ENCODE measurements at regions not wholly inside any gene's neighbourhood (a gene's known extent, or its start where the extent isn't known, plus 50 kb on each side); places are given as distances from the start of the nearest gene placed in this dataset.
"Not testable (repeated sequence)": the region's sequence is repeated elsewhere in the genome, so short reads cannot be mapped to it uniquely, and the experiment has no call there.

GRCh38 chr7:142508251-142508650 is 241.0 kb upstream of the PRSS1 start:
- no peak for DNase-seq (ENCODE audit: low read depth)
- TF ChIP-seq CTCF (IDR thresholded peaks at IDR 0.05; ENCODE audit: insufficient read depth, low read depth, low read length): no peak
- H3K4me3 ChIP-seq (ENCODE audit: low read depth, low read length): no peak overlapping the region

GRCh38 chr7:142507799-142508198 is 241.5 kb upstream of the PRSS1 start:
- TF ChIP-seq CTCF (IDR thresholded peaks at IDR 0.05; ENCODE audit: insufficient read depth, low read depth, low read length): no peak
- no peak for DNase-seq (ENCODE audit: low read depth)
- H3K4me3 ChIP-seq (ENCODE audit: low read depth, low read length): no peak overlapping the region

- not testable (repeated sequence) for DNase-seq (ENCODE audit: low read depth); H3K4me3 ChIP-seq (ENCODE audit: low read depth, low read length)
Observed at GRCh38 chr7:142507066-142507465, 242.2 kb upstream of the PRSS1 start.

GRCh38 chr7:142506601-142507000 is 242.7 kb upstream of the PRSS1 start:
- no peak for TF ChIP-seq CTCF (IDR thresholded peaks at IDR 0.05; ENCODE audit: insufficient read depth, low read depth, low read length)
- DNase-seq (ENCODE audit: low read depth): no peak
- H3K4me3 ChIP-seq (ENCODE audit: low read depth, low read length): no peak overlapping the region

GRCh38 chr7:142503949-142504348 is 245.3 kb upstream of the PRSS1 start:
- DNase-seq (ENCODE audit: low read depth); H3K4me3 ChIP-seq (ENCODE audit: low read depth, low read length): not testable (repeated sequence)

GRCh38 chr7:142503036-142503435 is 245.2 kb upstream of the PRSS58 start:
- no peak overlapping the region for H3K4me3 ChIP-seq (ENCODE audit: low read depth, low read length)
- DNase-seq (ENCODE audit: low read depth): no peak
- no peak for TF ChIP-seq CTCF (IDR thresholded peaks at IDR 0.05; ENCODE audit: insufficient read depth, low read depth, low read length)

- no peak overlapping the region for H3K4me3 ChIP-seq (ENCODE audit: low read depth, low read length)
- no peak for TF ChIP-seq CTCF (IDR thresholded peaks at IDR 0.05; ENCODE audit: insufficient read depth, low read depth, low read length)
- no peak for DNase-seq (ENCODE audit: low read depth)
Observed at GRCh38 chr7:142501434-142501833, 243.6 kb upstream of the PRSS58 start.

GRCh38 chr7:142500366-142500765 is 242.5 kb upstream of the PRSS58 start:
- no peak for DNase-seq (ENCODE audit: low read depth)
- no peak overlapping the region for H3K4me3 ChIP-seq (ENCODE audit: low read depth, low read length)
- TF ChIP-seq CTCF (IDR thresholded peaks at IDR 0.05; ENCODE audit: insufficient read depth, low read depth, low read length): no peak

Data from fibroblast of villous mesenchyme (primary cell).